ENCODE measurements at regions not wholly inside any gene's neighbourhood (a gene's known extent, or its start where the extent isn't known, plus 50 kb on each side); places are given as distances from the start of the nearest gene placed in this dataset.

DNA sequence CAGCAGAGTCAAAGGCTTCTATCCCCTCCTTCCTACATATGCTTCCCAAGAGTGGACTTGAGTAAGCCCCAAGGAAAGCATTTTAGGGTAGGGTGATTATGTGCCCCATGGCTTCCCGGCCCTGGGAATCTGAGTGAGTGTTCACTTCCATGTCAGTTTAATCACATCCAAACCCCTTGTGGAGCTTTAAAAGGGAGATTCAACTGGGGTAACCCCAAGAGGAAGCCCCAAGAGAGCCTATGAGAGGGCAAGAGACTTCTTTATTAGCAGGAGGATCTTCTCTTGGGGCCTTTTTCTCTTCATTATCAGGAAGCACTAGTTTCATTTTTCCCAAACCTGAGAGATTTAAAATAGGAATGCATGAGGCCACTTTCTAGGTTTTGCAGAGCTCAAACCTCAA is 97.0 kb upstream of the IRF2BP2 start:
- Histone ChIP-seq H3K27ac (ENCODE audit: extremely low read depth, low read depth, low read length) (no peak overlapping the region), H3K36me3 (ENCODE audit: control insufficient read depth in 2 of 2, insufficient read depth in 1 of 2, low read length in 2 of 2) (no peaks in the 10 kb centered on the region), H3K4me3 (ENCODE audit: low read depth, low read length) (no peak overlapping the region), H3K9me3 (ENCODE audit: control insufficient read depth, insufficient read depth, low read depth, low read length) (no peaks in the 10 kb centered on the region), H3K4me1 (ENCODE audit: control insufficient read depth, insufficient read depth, low read length) (no peaks in the 10 kb centered on the region)
- ChIA-PET POLR2A (no interaction called here), CTCF (interaction anchor here (0.5 kb wide), 1 partner anchor 640 kb away, joined by 3 read pairs; no protein-coding TSS in a partner anchor)
- 0 out of 2 replicates have a peak, but pooled peaks have one; percentile 11 for TF ChIP-seq ZBTB20 (tag by site-specific recombination; IDR thresholded peaks at IDR 0.05)
- TF ChIP-seq ZNF560 (tag by site-specific recombination; IDR thresholded peaks at IDR 0.05; ENCODE audit: borderline replicate concordance): no peak

- H3K4me1 ChIP-seq (ENCODE audit: control insufficient read depth, insufficient read depth, low read length): no peaks in the 10 kb centered on the region
- ChIA-PET CTCF (interaction anchor here (0.9 kb wide), 1 partner anchor 20 kb away, joined by 3 read pairs; no protein-coding TSS in a partner anchor), POLR2A (no interaction called here)
- TF ChIP-seq ZNF133 (tag by site-specific recombination; IDR thresholded peaks at IDR 0.05) (peak; percentile 54), ZNF704 (tag by site-specific recombination; IDR thresholded peaks at IDR 0.05) (no peak)
- H3K36me3 ChIP-seq (ENCODE audit: control insufficient read depth in 2 of 2, insufficient read depth in 1 of 2, low read length in 2 of 2): no peaks in the 10 kb centered on the region
- no peak overlapping the region for H3K27ac ChIP-seq (ENCODE audit: extremely low read depth, low read depth, low read length)
- H3K9me3 ChIP-seq (ENCODE audit: control insufficient read depth, insufficient read depth, low read depth, low read length): no peaks in the 10 kb centered on the region
- H3K4me3 ChIP-seq (ENCODE audit: low read depth, low read length): no peak overlapping the region
Measured at GRCh38 chr1:234706199-234706598, 96.2 kb upstream of the IRF2BP2 start.

DNA sequence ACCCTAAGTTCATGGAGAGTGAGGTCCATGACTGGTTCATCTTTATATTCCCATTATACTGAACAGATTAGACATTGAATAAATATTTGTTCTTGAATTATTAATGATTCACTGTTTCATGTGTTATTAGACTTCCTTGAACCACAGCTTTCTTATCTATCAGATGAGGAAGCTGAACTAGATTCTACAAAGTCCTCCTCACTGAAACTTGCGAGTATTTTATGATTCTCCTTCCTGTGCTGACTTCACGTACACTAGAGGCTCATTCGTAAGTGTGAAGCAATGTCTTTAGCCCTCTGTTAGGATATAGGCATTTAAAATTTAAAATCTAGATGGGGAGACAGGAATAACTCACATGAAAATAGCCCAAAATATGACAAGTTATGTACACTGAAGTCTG is 95.6 kb upstream of the IRF2BP2 start:
- Histone ChIP-seq H3K4me1 (ENCODE audit: control insufficient read depth, insufficient read depth, low read length) (peaks cover 4% of the 10 kb centered on the region), H3K36me3 (ENCODE audit: control insufficient read depth in 2 of 2, insufficient read depth in 1 of 2, low read length in 2 of 2) (no peaks in the 10 kb centered on the region), H3K27ac (ENCODE audit: extremely low read depth, low read depth, low read length) (no peak overlapping the region), H3K9me3 (ENCODE audit: control insufficient read depth, insufficient read depth, low read depth, low read length) (no peaks in the 10 kb centered on the region), H3K4me3 (ENCODE audit: low read depth, low read length) (no peak overlapping the region)
- ChIA-PET CTCF (interaction anchor here (0.9 kb wide), 1 partner anchor 20 kb away, joined by 3 read pairs; no protein-coding TSS in a partner anchor), POLR2A (interaction anchor here (2.2 kb wide), 1 partner anchor 18 kb away, joined by 8 read pairs; no protein-coding TSS in a partner anchor)
- TF ChIP-seq, protein P1, sequence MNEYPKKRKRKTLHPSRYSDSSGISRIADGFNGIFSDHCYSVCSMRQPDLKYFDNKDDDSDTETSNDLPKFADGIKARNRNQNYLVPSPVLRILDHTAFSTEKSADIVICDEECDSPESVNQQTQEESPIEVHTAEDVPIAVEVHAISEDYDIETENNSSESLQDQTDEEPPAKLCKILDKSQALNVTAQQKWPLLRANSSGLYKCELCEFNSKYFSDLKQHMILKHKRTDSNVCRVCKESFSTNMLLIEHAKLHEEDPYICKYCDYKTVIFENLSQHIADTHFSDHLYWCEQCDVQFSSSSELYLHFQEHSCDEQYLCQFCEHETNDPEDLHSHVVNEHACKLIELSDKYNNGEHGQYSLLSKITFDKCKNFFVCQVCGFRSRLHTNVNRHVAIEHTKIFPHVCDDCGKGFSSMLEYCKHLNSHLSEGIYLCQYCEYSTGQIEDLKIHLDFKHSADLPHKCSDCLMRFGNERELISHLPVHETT (tag by site-specific recombination; IDR thresholded peaks at IDR 0.05): no peak
- TF ChIP-seq REPIN1 (tag by site-specific recombination; IDR thresholded peaks at IDR 0.05; ENCODE audit: low read depth): no peak

DNA sequence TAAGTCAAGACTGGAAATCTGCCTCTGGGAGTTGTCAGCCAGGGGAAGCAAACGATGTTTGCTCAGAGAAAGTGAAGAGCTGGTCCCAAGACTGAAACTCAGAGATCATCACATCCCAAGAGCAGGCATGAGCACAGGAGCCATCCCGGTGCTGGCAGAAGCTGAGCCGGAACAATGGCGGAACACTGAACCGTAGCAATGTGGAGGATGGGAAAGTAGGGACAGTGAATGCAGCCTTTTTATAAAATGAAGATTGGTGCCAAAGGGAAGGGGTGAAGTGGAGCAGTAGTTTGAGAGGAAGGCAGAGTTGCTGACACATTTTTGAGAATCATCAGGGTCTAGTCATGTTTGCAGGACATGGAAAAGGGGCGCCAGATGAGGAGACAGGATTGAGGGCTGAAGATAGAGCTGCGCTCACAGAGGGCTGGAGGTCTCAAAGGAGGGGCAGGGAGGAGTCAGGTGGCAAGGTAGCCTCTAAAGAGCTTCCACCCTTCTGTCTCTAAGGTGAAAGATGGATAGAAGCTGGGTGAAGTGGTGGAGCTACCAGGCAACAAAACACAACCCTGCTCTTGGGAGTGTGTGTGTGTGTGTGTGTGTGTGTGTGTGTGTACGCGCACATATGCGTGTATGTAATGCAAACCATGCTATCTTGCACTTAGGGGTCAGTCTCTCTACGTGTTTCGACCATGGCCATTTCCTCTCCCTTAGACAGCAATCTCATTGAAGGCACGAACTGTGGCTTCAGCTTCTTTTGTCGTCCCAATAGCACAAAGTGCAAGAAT is 94.3 kb upstream of the IRF2BP2 start:
- ChIA-PET POLR2A (interaction anchor here (2.2 kb wide), 1 partner anchor 20 kb away, joined by 8 read pairs; no protein-coding TSS in a partner anchor), CTCF (interaction anchor here (0.5 to 1.5 kb wide), 7 partner anchors 13 to 379 kb away, joined by 3 to 7 read pairs (median 3); no protein-coding TSS in a partner anchor)
- Histone ChIP-seq H3K27ac (ENCODE audit: extremely low read depth, low read depth, low read length) (no peak overlapping the region), H3K4me1 (ENCODE audit: control insufficient read depth, insufficient read depth, low read length) (peaks cover 12% of the 10 kb centered on the region), H3K9me3 (ENCODE audit: control insufficient read depth, insufficient read depth, low read depth, low read length) (no peaks in the 10 kb centered on the region), H3K36me3 (ENCODE audit: control insufficient read depth in 2 of 2, insufficient read depth in 1 of 2, low read length in 2 of 2) (no peaks in the 10 kb centered on the region), H3K4me3 (ENCODE audit: low read depth, low read length) (no peak overlapping the region)
- no peak for TF ChIP-seq ZFP69B (tag by site-specific recombination; IDR thresholded peaks at IDR 0.05)
- TF ChIP-seq ZBTB17 (tag by site-specific recombination; IDR thresholded peaks at IDR 0.05): peak; percentile 85
- no peak for TF ChIP-seq ZNF146 (tag by site-specific recombination; IDR thresholded peaks at IDR 0.05)
- no peak for TF ChIP-seq ZFP41 (tag by site-specific recombination; IDR thresholded peaks at IDR 0.05; ENCODE audit: borderline replicate concordance)
- TF ChIP-seq PATZ1 (tag by site-specific recombination; IDR thresholded peaks at IDR 0.05): no peak
- TF ChIP-seq ZNF585B (tag by site-specific recombination; IDR thresholded peaks at IDR 0.05): no peak
- TF ChIP-seq, protein P2, sequence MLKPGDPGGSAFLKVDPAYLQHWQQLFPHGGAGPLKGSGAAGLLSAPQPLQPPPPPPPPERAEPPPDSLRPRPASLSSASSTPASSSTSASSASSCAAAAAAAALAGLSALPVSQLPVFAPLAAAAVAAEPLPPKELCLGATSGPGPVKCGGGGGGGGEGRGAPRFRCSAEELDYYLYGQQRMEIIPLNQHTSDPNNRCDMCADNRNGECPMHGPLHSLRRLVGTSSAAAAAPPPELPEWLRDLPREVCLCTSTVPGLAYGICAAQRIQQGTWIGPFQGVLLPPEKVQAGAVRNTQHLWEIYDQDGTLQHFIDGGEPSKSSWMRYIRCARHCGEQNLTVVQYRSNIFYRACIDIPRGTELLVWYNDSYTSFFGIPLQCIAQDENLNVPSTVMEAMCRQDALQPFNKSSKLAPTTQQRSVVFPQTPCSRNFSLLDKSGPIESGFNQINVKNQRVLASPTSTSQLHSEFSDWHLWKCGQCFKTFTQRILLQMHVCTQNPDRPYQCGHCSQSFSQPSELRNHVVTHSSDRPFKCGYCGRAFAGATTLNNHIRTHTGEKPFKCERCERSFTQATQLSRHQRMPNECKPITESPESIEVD (tag by site-specific recombination; IDR thresholded peaks at IDR 0.05): no peak
- TF ChIP-seq ZNF785 (tag by site-specific recombination; IDR thresholded peaks at IDR 0.05): no peak
- TF ChIP-seq ZNF433 (tag by site-specific recombination; IDR thresholded peaks at IDR 0.05; ENCODE audit: low read depth): no peak
- peak; percentile 42; the same call in 1 of the 2 replicates for TF ChIP-seq ZNF133 (tag by site-specific recombination; IDR thresholded peaks at IDR 0.05)
- TF ChIP-seq, protein P3, sequence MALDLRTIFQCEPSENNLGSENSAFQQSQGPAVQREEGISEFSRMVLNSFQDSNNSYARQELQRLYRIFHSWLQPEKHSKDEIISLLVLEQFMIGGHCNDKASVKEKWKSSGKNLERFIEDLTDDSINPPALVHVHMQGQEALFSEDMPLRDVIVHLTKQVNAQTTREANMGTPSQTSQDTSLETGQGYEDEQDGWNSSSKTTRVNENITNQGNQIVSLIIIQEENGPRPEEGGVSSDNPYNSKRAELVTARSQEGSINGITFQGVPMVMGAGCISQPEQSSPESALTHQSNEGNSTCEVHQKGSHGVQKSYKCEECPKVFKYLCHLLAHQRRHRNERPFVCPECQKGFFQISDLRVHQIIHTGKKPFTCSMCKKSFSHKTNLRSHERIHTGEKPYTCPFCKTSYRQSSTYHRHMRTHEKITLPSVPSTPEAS (tag by site-specific recombination; IDR thresholded peaks at IDR 0.05): peak; percentile 67; the same call in 1 of the 2 replicates
- no peak for TF ChIP-seq TRIM28 (IDR thresholded peaks at IDR 0.05; ENCODE audit: borderline replicate concordance, low read length)
- TF ChIP-seq ZBTB48 (tag by site-specific recombination; IDR thresholded peaks at IDR 0.05): peak; percentile 58; the same call in 1 of the 2 replicates
- peak; percentile 97 for TF ChIP-seq ZNF600 (tag by site-specific recombination; IDR thresholded peaks at IDR 0.05)

All from HEK293 (cell line).